ENCODE measurements at regions not wholly inside any gene's neighbourhood (a gene's known extent, or its start where the extent isn't known, plus 50 kb on each side); places are given as distances from the start of the nearest gene placed in this dataset.

DNA sequence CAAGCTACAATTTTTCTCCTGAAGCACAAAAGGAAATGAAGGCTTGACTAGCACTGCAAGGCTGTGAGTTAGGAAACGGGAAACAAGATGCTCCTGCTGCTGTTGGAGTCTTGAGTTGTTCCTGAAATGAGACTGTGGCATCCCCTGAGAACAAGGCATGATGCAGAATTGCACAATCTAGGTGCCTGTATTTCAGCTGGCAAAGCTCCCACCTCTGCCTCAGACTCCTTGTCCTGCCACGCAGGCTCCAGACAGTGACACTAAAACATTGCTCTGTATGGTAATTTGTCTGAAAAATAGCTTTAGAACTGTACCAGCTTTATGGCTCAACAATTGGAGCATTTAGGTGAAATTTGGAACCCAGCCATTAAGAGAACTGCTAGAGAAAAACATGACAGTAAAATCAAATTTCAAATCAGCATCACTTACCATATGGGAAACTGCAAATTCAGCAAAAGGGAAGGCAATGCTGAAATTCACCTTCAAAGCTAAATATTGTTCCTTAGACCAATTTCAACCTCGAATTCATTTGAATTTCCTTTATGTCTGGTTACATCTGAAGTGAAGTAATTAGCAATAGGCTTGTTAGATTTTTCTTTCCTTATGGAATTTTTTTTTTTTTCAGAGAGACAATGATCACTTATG lies 103.4 kb downstream of the MFAP3L start:
- TF ChIP-seq POLR2A (IDR thresholded peaks at IDR 0.05) = no peak
- TF ChIP-seq, protein P1, sequence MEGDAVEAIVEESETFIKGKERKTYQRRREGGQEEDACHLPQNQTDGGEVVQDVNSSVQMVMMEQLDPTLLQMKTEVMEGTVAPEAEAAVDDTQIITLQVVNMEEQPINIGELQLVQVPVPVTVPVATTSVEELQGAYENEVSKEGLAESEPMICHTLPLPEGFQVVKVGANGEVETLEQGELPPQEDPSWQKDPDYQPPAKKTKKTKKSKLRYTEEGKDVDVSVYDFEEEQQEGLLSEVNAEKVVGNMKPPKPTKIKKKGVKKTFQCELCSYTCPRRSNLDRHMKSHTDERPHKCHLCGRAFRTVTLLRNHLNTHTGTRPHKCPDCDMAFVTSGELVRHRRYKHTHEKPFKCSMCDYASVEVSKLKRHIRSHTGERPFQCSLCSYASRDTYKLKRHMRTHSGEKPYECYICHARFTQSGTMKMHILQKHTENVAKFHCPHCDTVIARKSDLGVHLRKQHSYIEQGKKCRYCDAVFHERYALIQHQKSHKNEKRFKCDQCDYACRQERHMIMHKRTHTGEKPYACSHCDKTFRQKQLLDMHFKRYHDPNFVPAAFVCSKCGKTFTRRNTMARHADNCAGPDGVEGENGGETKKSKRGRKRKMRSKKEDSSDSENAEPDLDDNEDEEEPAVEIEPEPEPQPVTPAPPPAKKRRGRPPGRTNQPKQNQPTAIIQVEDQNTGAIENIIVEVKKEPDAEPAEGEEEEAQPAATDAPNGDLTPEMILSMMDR (IDR thresholded peaks at IDR 0.05) = no peak

Measured in breast epithelium (tissue), 3 donors.